NB4 (cell line): ENCODE measurements at regions not wholly inside any gene's neighbourhood (a gene's known extent, or its start where the extent isn't known, plus 50 kb on each side); places are given as distances from the start of the nearest gene placed in this dataset.

ENCODE experiments used
- MYC ChIP-seq: IDR thresholded peaks from 2 replicates; pipeline ENCODE4 v1.6.1; 2011; ENCODE audit warnings: low read depth, low read length
- POLR2A ChIP-seq: IDR thresholded peaks from 2 replicates; pipeline ENCODE4 v1.6.1; 2011; ENCODE audit warnings: mild to moderate bottlenecking; ENCODE audit not compliant: insufficient read length; ENCODE audit errors: extremely low read depth
- TF ChIP-seq, protein P1 (sequence below): IDR thresholded peaks from one replicate; pipeline ENCODE4 v1.5.1; 2012; ENCODE audit warnings: low read depth, low read length
- TF ChIP-seq, protein P2 (sequence below): IDR thresholded peaks from 2 replicates; pipeline ENCODE4 v1.6.1; 2011; ENCODE audit warnings: low read depth, low read length

DNA sequence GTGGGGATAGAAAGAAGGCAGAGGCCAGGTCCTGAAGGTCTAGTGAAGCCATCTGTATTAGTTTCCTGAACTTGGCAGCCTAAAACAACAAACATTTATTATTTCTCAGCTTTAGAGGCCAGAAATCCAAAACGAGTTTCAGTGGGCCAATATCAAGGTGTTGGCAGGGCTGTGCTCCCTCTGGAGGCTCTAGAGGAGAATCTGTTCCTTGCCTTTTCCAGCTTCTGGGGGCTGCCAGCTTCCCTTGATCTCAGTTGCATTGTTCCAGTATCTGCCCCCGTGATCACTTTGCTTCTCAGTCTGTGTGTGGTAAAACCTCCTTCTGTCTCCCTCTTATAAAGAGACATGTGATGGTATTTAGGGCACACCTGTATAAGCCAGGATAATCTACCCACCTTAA is 82.4 kb downstream of the MAFB start:
- TF ChIP-seq, protein P1, sequence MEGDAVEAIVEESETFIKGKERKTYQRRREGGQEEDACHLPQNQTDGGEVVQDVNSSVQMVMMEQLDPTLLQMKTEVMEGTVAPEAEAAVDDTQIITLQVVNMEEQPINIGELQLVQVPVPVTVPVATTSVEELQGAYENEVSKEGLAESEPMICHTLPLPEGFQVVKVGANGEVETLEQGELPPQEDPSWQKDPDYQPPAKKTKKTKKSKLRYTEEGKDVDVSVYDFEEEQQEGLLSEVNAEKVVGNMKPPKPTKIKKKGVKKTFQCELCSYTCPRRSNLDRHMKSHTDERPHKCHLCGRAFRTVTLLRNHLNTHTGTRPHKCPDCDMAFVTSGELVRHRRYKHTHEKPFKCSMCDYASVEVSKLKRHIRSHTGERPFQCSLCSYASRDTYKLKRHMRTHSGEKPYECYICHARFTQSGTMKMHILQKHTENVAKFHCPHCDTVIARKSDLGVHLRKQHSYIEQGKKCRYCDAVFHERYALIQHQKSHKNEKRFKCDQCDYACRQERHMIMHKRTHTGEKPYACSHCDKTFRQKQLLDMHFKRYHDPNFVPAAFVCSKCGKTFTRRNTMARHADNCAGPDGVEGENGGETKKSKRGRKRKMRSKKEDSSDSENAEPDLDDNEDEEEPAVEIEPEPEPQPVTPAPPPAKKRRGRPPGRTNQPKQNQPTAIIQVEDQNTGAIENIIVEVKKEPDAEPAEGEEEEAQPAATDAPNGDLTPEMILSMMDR, result no peak
- no peak for TF ChIP-seq POLR2A
- TF ChIP-seq, protein P2, sequence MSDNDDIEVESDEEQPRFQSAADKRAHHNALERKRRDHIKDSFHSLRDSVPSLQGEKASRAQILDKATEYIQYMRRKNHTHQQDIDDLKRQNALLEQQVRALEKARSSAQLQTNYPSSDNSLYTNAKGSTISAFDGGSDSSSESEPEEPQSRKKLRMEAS, result no peak
- TF ChIP-seq MYC, result no peak
